K562 (cell line): ENCODE measurements at regions not wholly inside any gene's neighbourhood (a gene's known extent, or its start where the extent isn't known, plus 50 kb on each side); places are given as distances from the start of the nearest gene placed in this dataset.

ENCODE experiments used
- ATAC-seq: fragments of 200-7000 bp; cut with Tn5 transposase; 3 replicates; pipeline ENCODE4 v1.9.1; 2020; ENCODE audit warnings: moderate library complexity
- BruUV-seq: library from RNA; stranded (reverse); fragments of 400-500 nt; replicated peaks from 2 replicates; lab custom pipeline; 2021; lab: Mats Ljungman, UMichigan
- CTCF ChIA-PET: fragments of 300-600 bp; formaldehyde crosslinking; extraction: SDS; loops from one replicate; lab custom pipeline; 2021; ENCODE audit warnings: low intra/inter-chr PET ratio; lab: Yijun Ruan, JAX
- POLR2A ChIA-PET: fragments of 300-600, 350-650 bp; sonication (Branson Sonifier 250); formaldehyde crosslinking; extraction: SDS; loops from one replicate; lab custom pipeline; 2021; ENCODE audit warnings: antibody characterized with exemption, inconsistent platforms; lab: Yijun Ruan, JAX
- DNase-seq, 4 experiments: peaks; one replicate each; pipeline versions ENCODE4 v3.0.0 to v3.0.0-alpha.2; 2011 to 2018; ENCODE audit warnings: low spot score in 3 of 4, mixed read lengths in 3 of 4; ENCODE audit errors: extremely low read depth in 1 of 4
- FAIRE-seq: peaks from 2 replicates; lab custom pipeline; 2011; peaks lifted over from hg19 to GRCh38; lab: Jason Lieb, UNC
- H2AFZ ChIP-seq: 2 replicates; pipeline ENCODE4 v1.6.0; 2011; ENCODE audit warnings: low read depth, low read length, control low read depth, inconsistent platforms
- H3K27ac ChIP-seq: fragments of 200-600 bp; 3 replicates; pipeline ENCODE4 v1.8.0; 2011; ENCODE audit warnings: low read depth, mild to moderate bottlenecking, control low read depth, inconsistent platforms, low read length, moderate library complexity, mixed read lengths; ENCODE audit errors: extremely low read depth
- H3K27me3 ChIP-seq, 2 experiments: fragments of 300-600 bp in 1 of 2; 2 replicates in 1 of 2; 3 replicates in 1 of 2; pipeline versions ENCODE4 v1.6.0 to v1.8.0; 2011; ENCODE audit warnings: inconsistent platforms in 2 of 2, low read length in 2 of 2, mild to moderate bottlenecking in 1 of 2, mixed read lengths in 1 of 2, moderate library complexity in 1 of 2; ENCODE audit not compliant: control insufficient read depth in 2 of 2, insufficient read depth in 2 of 2
- H3K36me3 ChIP-seq: fragments of 300-600 bp; 3 replicates; pipeline ENCODE4 v1.8.0; 2011; ENCODE audit warnings: mild to moderate bottlenecking, low read length, inconsistent platforms; ENCODE audit not compliant: control insufficient read depth, insufficient read depth
- H3K4me1 ChIP-seq, 2 experiments: fragments of 200-600 bp in 1 of 2; replicated peaks in 1 of 2; 2 replicates in 1 of 2; 3 replicates in 1 of 2; pipeline versions ENCODE4 v1.5.1 to v1.8.0; 2011; ENCODE audit warnings: inconsistent platforms in 2 of 2, low read length in 2 of 2, mild to moderate bottlenecking in 1 of 2, mixed read lengths in 1 of 2, moderate library complexity in 1 of 2; ENCODE audit not compliant: control insufficient read depth in 2 of 2, insufficient read depth in 2 of 2
- H3K4me2 ChIP-seq: 2 replicates; pipeline ENCODE4 v1.6.1; 2011; ENCODE audit warnings: low read length, control low read depth, inconsistent platforms, mixed read lengths; ENCODE audit not compliant: insufficient read depth
- H3K4me3 ChIP-seq: fragments of 200-600 bp; sonication (generic), shearing (Covaris generic); 2 replicates; pipeline ENCODE4 v1.5.1; 2016; ENCODE audit warnings: control low read depth, inconsistent platforms
- H3K79me2 ChIP-seq: fragments of 200-600 bp; 3 replicates; pipeline ENCODE4 v1.8.0; 2011; ENCODE audit warnings: low read length, inconsistent platforms; ENCODE audit not compliant: control insufficient read depth, insufficient read depth
- H3K9ac ChIP-seq, 2 experiments: 2 replicates each; pipeline versions ENCODE4 v1.6.0 to v1.6.1; 2011; ENCODE audit warnings: low read depth in 2 of 2, low read length in 2 of 2, control low read depth in 1 of 2, inconsistent platforms in 1 of 2, mild to moderate bottlenecking in 1 of 2, mixed read lengths in 1 of 2; ENCODE audit not compliant: insufficient read depth in 1 of 2
- H3K9me1 ChIP-seq: one replicate; pipeline ENCODE4 v1.6.0; 2011; ENCODE audit warnings: inconsistent platforms, mild to moderate bottlenecking, low read length, moderate library complexity; ENCODE audit not compliant: control insufficient read depth, insufficient read depth
- H3K9me3 ChIP-seq: replicated peaks from 2 replicates; pipeline ENCODE4 v1.5.1; 2011; ENCODE audit warnings: low read depth, low read length, inconsistent platforms; ENCODE audit not compliant: control insufficient read depth, insufficient read depth
- H4K20me1 ChIP-seq: replicated peaks from 2 replicates; pipeline ENCODE4 v1.6.1; 2011; ENCODE audit warnings: low read length, inconsistent platforms, mixed read lengths; ENCODE audit not compliant: control insufficient read depth, insufficient read depth
- ARID3A ChIP-seq: IDR thresholded peaks from 2 replicates; pipeline ENCODE4 v1.6.1; 2012; ENCODE audit warnings: low read depth, low read length, improper control_type of control experiment, borderline replicate concordance
- HEY1 ChIP-seq: fragments of 250-450 bp; sonication (Bioruptor Pico); IDR thresholded peaks from 2 replicates; pipeline ENCODE4 v1.5.0; 2020; ENCODE audit warnings: mild to moderate bottlenecking, moderate library complexity, borderline replicate concordance
- MAFG ChIP-seq: fragments of 450-650 bp; conservative IDR thresholded peaks from 2 replicates; pipeline ENCODE4 v1.6.1; 2016; ENCODE audit warnings: missing genetic modification characterization, missing compliant biosample characterization
- MYBL2 ChIP-seq, 2 experiments: fragments of 450-650 bp in 1 of 2; sonication (generic) in 1 of 2; formaldehyde crosslinking in 1 of 2; IDR thresholded peaks; 2 replicates each; pipeline versions ENCODE4 v1.6.1 to v1.8.1; 2017 to 2022; ENCODE audit warnings: borderline replicate concordance in 1 of 2, inconsistent platforms in 1 of 2, low read depth in 1 of 2, mild to moderate bottlenecking in 1 of 2, missing genetic modification reagents in 1 of 2, moderate library complexity in 1 of 2
- STAG1 ChIP-seq: sonication (generic); formaldehyde crosslinking; IDR thresholded peaks from 2 replicates; pipeline ENCODE4 v1.5.0; 2020; ENCODE audit warnings: missing genetic modification reagents, borderline replicate concordance
- ZNF184 ChIP-seq: sonication (generic); formaldehyde crosslinking; IDR thresholded peaks from 2 replicates; pipeline ENCODE4 v1.5.0; 2020; ENCODE audit warnings: missing genetic modification reagents
- ZNF436 ChIP-seq: fragments of 250-450, 450-650 bp; sonication (Bioruptor Pico); formaldehyde crosslinking; IDR thresholded peaks from 2 replicates; pipeline ENCODE4 v1.7.0; 2020; ENCODE audit warnings: mild to moderate bottlenecking
- ZNF609 ChIP-seq: sonication (generic); formaldehyde crosslinking; IDR thresholded peaks from 2 replicates; pipeline ENCODE4 v1.8.1; 2023; ENCODE audit warnings: missing genetic modification reagents, mild to moderate bottlenecking, borderline replicate concordance
- WGBS: fragments of 100-300 bp; shearing (Covaris generic); methylation state at CpG from one replicate; pipeline ENCODE4 v1.1.6; 2016; ENCODE audit warnings: low coverage, mixed read lengths; ENCODE audit not compliant: insufficient coverage; ENCODE audit errors: missing lambda C conversion rate; 5-methylcytosine and 5-hydroxymethylcytosine counted together
- in situ Hi-C: fragments of 300-500 bp; cut with MboI; formaldehyde crosslinking; loops from 4 replicates; pipeline ENCODE4 v1.15.0; 2018; ENCODE audit warnings: inconsistent platforms, mixed read lengths
- intact Hi-C: fragments of 100-400 bp; cut with micrococcal nuclease; formaldehyde crosslinking; loops from 2 replicates; pipeline ENCODE4 v1.14.2; 2022

- no peak for TF ChIP-seq ZNF609 (CRISPR knock-in tag)
- TF ChIP-seq MAFG (tag), result no peak
- no peak for TF ChIP-seq STAG1 (CRISPR knock-in tag)
These were observed 90.5 kb upstream of the DDIT4L start (continued) for GRCh38 chr4:100280807-100281206.

- H3K4me3 ChIP-seq, result no peak overlapping the region
- 0% methylated on average over 3 of the region's 3 CpGs for WGBS
- no peak overlapping the region for H3K27ac ChIP-seq
- no peaks in the 10 kb centered on the region for H4K20me1 ChIP-seq
- no peak overlapping the region for H3K9ac ChIP-seq
- no peak overlapping the region for H3K4me2 ChIP-seq
- no peaks in the 10 kb centered on the region for H3K27me3 ChIP-seq
- ChIA-PET POLR2A (no interaction called here), CTCF (no interaction called here)
- ATAC-seq (no peak), FAIRE-seq (no peak), DNase-seq (no peak)
- BruUV-seq, result no TSS peak
- H3K4me1 ChIP-seq, result no peaks in the 10 kb centered on the region
- H3K9me1 ChIP-seq, result no peaks in the 10 kb centered on the region
- intact Hi-C loops (no loop called here), in situ Hi-C loops (no loop called here)
- no peak overlapping the region for H2AFZ ChIP-seq
- H3K9me3 ChIP-seq, result 0 out of 2 replicates have a peak, but pooled peaks cover 1% of the 10 kb centered on the region
- TF ChIP-seq MYBL2 (IDR thresholded peaks at IDR 0.05; ENCODE audit: low read depth) (no peak), MYBL2 (CRISPR knock-in tag; IDR thresholded peaks at IDR 0.05; ENCODE audit: borderline replicate concordance) (no peak), MAFG (tag) (no peak), ZNF184 (CRISPR knock-in tag) (no peak), ARID3A (no peak), ZNF436 (CRISPR knock-in tag) (no peak), HEY1 (no peak)
- no peaks in the 10 kb centered on the region for H3K79me2 ChIP-seq
- H3K36me3 ChIP-seq, result no peaks in the 10 kb centered on the region
These were observed 88.3 kb upstream of the DDIT4L start for GRCh38 chr4:100278567-100278966.
